ENCODE measurements at regions not wholly inside any gene's neighbourhood (a gene's known extent, or its start where the extent isn't known, plus 50 kb on each side); places are given as distances from the start of the nearest gene placed in this dataset.

- no peak for DNase-seq (ENCODE audit: low spot score)
Observed at GRCh38 chr7:46237466-46237865, 316.4 kb upstream of the IGFBP3 start.

GRCh38 chr7:46233585-46234329 is 312.7 kb upstream of the IGFBP3 start:
- no peak for DNase-seq (ENCODE audit: low spot score)

GRCh38 chr7:46230990-46231305 is 309.9 kb upstream of the IGFBP3 start:
- no peak for DNase-seq (ENCODE audit: low spot score)

GRCh38 chr7:46230298-46230989 is 309.4 kb upstream of the IGFBP3 start:
- DNase-seq (ENCODE audit: low spot score) = no peak

- DNase-seq (ENCODE audit: low spot score) = no peak
Observed at GRCh38 chr7:46229409-46229808, 308.3 kb upstream of the IGFBP3 start.

GRCh38 chr7:46226860-46227259 is 305.8 kb upstream of the IGFBP3 start:
- DNase-seq (ENCODE audit: low spot score) = no peak

- no peak for DNase-seq (ENCODE audit: low spot score)
Observed at GRCh38 chr7:46224363-46224762, 303.3 kb upstream of the IGFBP3 start.

GRCh38 chr7:46220066-46220630 is 299.1 kb upstream of the IGFBP3 start:
- no peak for DNase-seq (ENCODE audit: low spot score)

- no peak for DNase-seq (ENCODE audit: low spot score)
Observed at GRCh38 chr7:46218461-46219200, 297.6 kb upstream of the IGFBP3 start.

GRCh38 chr7:46215987-46216567 is 295.0 kb upstream of the IGFBP3 start:
- DNase-seq (ENCODE audit: low spot score) = no peak

- no peak for DNase-seq (ENCODE audit: low spot score)
Observed at GRCh38 chr7:46214526-46214925, 293.5 kb upstream of the IGFBP3 start.

GRCh38 chr7:46213154-46213537 is 292.1 kb upstream of the IGFBP3 start:
- no peak for DNase-seq (ENCODE audit: low spot score)

GRCh38 chr7:46212425-46213153 is 291.5 kb upstream of the IGFBP3 start:
- DNase-seq (ENCODE audit: low spot score) = no peak

- no peak for DNase-seq (ENCODE audit: low spot score)
Observed at GRCh38 chr7:46210467-46210866, 289.4 kb upstream of the IGFBP3 start.

GRCh38 chr7:46209611-46210388 is 288.7 kb upstream of the IGFBP3 start:
- no peak for DNase-seq (ENCODE audit: low spot score)

- DNase-seq (ENCODE audit: low spot score) = no peak
Observed at GRCh38 chr7:46208635-46209525, 287.8 kb upstream of the IGFBP3 start.

GRCh38 chr7:46207931-46208634 is 287.0 kb upstream of the IGFBP3 start:
- DNase-seq (ENCODE audit: low spot score) = no peak

GRCh38 chr7:46206476-46207060 is 285.5 kb upstream of the IGFBP3 start:
- DNase-seq (ENCODE audit: low spot score) = no peak

- DNase-seq (ENCODE audit: low spot score) = no peak
Observed at GRCh38 chr7:46205478-46205877, 284.4 kb upstream of the IGFBP3 start.
